NCI-H226 (cell line): ENCODE measurements at regions not wholly inside any gene's neighbourhood (a gene's known extent, or its start where the extent isn't known, plus 50 kb on each side); places are given as distances from the start of the nearest gene placed in this dataset.
A peak's percentile ranks its signal among the peaks of the same experiment; 100 is the strongest.

Experiments
- DNase-seq: peaks from one replicate; pipeline ENCODE4 v3.0.0-alpha.2; 2015

DNA sequence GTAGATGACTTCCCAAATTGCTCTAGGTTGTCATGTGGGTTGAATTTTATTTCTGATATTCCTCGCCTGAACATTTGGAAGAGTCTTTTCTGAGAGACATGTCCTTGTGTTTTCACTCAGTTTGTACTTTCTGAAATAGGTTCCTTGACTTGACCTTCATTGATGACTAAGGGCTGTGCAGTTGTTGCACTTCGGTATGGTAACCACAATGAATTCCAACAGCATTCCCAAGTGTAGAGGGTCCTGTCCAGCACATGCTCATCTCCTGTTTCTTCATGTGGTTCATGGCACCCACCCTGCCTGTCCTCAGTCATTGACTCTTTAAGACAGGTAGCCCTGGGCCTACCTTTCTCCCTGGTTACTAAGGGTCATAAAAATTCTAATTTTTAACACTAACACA, 527.8 kb downstream of the MTRR start:
- DNase-seq = no peak

DNA sequence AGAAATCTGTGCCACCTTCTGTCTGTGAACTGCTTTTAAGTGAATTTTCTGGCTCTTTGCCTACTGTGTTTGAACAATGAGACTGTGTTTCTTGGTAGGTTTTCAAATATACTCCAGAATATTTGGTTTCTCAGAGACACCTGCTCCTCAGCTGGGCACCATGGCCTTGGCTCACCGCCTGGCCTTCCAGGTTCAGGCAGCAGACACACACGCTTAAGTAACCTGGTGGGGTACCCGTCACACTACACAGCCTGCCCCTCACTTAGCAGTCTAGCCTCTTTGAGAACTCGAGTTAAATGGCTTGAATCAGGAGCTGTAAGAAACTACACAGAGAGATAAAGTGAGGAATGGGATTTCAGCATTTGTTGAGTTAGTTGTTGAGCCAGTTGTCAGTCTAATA, 530.5 kb downstream of the MTRR start:
- DNase-seq = no peak

DNA sequence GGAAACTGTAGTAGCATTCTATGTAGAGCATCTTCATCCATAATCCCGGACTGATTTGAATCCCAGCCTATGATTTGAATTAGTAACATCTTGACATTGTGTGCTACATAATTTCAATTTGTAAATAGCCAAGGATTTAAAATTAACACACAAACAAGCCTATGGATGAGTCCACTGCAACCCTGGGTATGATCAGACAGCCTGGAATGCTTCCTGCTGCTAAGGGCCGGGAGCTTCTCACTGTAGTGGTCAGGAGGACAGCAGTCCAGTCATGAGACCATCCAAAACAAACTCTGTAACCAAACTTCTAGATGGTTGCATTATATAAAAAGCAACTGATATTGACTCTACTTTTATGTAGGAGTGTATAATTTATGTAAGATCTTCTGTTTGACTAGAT, 539.3 kb downstream of the MTRR start:
- no peak for DNase-seq

DNA sequence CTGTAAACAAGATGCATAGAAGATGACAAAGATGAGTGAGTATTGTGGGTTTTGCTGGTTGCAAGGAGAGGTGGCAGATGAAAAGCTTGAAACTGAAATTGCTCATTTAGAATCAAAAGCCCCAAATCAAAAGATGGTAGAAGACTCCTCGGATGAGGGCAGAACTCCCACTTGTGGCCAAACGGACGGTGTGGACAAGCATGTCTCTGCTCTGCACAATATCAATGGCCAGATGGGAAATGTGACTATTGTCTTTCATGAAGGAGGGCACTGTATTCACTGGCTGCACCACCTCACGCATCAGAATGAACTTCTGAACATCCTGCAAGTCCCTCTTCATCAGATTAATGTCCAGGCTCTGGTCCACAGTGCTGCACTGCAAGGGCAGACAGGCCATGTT, 541.7 kb downstream of the MTRR start:
- DNase-seq = no peak

DNA sequence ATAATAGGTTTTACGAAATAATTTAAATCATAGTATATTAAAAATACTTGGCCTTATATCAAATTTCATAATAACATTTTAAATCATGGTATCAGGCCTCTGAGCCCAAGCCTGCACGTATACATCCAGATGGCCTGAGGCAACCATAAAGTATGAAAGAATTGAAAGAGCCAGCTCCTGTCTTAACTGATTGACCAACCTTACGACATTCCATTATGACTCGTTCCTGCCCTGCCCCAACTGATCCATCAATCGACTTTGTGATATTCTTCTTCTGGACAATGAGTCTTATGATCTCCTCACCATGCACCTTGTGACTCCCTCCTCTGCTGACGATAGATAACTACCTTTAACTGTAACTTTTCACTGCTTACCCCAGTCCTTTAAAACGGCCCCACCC, 545.0 kb downstream of the MTRR start:
- no peak for DNase-seq

DNA sequence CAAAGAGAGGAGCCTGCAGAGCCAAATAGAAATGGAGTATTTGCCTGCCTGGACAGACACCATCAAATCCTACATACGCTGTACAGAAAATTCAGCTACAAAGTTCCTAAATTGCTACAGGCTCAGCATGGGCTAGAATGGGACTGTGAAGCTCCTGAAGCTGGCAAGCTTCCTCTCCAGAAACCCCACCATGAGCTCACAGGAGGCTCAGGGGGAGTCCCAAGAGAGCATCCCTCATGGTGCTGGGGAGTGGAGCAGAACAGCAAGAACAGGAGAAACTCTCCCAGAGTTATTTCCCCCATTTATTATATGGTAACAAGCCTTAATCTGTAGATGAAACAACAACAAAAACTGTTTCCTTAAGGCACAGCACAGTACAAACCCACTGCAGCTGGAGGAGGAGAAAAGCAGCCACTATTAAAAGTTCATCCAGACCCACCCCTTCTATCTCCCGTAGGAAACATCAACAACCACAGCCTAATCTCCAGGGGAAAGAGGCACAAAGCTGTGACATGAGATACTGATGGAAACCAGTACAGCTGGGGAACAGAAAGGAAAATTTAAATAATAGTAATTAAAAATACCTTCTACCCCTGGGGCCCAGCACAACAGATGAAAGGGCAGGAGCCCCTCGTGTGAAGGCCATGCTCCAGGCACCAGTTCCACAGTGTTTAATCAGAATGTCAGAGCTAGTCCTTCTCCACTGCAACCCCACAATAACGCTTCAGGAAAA, 548.5 kb downstream of the MTRR start:
- no peak for DNase-seq

DNA sequence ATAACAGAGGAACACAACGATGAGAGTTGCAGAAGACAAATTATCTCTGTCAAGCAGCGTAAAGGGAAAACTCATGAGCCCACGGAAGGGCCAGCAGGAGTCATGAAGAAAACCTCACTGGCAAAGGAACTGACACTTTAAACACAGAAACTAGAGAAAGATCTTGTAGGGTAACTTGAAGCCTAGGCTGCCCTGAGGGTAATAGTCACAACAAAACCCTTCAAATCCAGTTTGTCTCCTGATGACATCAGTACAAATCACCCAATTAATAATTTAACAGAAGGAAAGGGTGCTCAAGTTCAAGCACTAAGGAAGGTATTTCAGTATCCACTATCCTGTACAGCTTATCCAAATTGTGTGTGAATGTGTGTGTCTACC, 549.1 kb downstream of the MTRR start:
- no peak for DNase-seq

DNA sequence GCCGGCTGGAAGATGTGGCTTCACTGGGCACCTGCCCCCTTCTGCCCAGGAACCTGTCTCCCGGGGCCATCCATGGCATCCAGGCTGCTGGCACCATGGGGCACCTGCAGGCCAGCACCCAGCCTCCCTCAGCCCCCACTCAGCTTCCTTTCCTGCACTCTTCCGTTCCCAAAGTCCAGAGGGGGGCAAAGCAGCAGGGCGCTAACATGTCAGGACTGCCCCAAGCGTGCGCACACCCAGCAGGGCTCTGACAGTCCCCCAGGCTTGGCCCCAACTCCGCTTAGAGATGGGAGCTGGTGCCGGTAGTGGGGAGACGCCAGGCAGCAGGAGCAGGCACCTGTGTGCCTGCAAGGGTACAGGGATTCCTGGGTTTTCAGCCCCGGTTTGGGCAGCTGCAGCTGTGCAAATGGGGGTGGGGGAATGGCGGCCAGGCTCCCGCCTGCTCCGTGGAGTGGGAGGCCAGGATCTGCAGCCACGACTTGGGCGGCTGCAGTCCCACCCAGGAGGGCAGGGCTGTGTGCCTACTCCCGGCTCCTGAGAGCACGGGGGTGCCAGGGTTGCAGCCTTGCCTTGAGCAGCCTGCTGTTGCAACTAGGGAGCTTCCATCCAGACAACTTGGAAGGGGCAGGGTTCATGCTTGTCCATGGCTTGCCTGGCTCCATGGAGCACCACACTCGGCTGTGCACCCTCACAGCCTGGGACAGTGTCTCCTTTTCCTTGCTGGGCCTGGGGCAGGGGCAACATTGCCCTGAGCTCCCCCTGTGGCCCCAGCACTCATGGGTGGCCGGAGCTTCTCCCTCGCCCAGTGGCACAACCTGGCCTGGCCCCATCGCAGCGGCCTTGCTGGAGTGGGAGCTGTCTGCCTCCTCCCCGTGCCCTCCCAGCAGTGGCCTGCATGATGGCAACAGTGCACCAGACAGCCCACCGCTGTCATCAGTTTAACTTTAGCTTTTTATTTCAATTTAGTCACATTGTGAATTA, 561.1 kb downstream of the MTRR start:
- DNase-seq = no peak

DNA sequence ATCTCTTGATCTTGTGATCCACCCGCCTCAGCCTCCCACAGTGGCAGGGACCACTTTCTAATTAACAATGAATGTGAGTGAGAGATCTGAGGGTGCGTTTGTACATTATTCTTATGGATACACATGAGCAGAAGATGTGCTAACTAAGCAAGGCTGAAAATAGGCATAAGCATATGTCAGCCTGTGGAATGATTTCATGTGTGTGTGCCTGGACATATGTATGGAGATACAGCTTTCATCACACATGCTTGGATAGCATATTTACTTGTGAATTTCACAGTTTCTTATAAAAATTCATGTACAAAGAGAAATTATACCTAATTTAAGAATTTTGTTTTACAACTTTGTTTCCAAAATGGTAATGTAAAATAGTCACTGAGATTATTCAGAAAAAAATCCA, 565.6 kb downstream of the MTRR start:
- no peak for DNase-seq

DNA sequence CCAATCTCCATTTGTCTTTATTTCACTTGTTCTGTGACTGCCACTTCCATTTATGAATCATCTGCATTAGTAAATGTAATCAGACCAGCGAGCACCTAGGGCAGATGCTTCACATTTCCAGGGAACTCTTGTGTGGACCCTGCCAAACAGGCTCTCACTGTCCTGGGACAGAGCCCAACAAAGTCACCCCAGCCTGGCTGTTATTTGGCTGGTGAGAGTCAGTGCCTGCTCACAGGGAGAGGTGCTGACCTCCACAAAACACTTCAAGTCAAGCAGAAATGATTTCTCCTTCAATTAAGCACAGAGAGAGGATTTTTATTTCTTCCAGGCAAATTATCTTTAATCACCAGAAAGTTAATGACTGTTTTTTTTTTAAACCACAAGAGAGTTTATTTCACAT, 568.0 kb downstream of the MTRR start:
- no peak for DNase-seq

DNA sequence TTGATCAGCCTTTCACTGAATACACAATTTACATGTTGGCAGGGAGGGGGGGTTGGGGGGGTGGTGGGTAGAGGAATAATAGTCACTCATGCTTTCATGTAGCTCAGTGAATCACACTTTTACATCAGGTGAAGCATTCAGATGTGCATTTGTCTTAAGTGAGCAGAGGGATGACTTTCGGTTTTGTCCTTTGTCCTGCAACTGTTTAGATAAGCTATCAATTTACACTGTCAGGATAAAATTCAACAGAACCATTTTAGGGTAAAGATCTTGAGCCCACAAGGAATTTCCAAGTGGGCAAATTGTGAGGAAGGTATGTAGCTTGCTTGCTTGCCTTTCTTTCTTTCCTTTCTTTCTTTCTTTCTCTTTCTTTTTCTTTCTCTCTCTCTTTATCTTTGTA, 576.2 kb downstream of the MTRR start:
- DNase-seq = no peak

DNA sequence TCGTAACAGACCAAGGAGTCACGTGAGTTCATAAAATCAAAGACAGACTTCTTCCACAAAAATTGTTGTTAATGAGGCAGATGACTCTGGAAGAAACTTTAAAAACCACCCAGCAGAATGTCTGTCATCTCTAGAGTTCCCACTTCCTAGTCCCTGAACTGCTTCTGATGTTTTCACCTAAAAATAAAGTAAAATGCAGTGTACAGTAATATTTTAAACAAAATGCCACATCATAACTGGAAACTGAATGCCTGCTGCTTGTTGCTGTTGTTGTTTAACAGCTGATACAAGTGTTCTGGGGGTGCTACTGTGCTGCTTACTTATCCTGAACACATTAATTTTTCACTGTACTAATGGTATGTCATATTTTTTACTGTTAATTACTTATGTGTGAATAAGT, 577.2 kb downstream of the MTRR start:
- no peak for DNase-seq

DNA sequence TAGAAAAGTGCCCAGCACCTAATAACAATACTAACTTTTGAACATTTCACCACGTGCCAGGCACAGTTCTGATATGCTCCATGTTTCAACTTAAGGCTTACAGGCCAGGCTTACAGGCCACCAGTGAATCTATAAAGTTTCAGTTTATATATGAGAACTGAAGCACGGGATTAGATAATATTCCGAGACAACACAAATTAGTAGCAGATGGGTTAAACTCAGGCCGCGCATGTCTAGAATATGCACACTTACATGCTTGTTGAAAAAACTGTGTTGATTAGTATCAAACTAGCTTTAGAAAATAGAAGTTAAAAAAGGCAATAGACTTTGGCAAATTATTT, 587.9 kb downstream of the MTRR start:
- DNase-seq = no peak

DNA sequence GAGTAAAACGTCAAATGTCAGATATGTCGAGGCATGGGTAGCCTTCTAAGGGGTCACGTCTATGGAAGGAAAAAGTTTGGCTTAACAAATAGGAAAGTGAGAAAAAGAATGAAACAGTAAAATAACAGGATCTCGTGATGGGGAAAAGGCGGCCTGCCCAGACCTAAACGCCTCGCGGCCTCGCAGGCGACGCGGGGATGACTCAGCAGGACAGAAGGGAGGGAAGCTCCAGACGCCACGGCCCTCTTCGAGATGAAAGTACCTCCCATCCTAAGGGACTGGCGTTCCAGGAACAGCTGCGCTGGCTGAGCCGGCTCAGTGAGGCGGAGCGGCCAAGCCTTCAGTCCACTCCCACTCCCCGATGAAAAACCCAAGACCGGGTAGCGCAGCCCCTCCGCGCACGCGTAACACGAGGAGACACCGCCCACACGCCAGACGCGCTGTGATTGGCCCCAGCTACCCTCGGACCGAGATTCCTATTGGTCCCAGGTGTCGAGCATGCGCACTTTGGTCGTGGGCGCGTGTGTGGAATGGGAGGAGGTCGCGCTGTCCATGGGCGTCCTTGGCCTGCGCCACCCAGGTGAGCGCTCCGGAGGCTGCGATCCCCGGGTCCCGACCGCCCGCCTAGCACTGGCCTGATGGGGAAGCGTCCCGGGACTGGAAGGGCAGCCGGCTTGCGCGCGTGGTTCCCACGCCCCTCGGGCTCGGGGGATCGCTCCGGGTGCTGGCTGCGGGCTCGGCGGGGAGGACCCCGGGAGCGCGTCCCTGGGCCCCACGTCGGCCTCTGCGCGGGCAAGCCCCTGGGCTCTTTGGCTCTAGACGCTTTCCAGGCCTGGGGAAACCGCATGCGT, 588.5 kb downstream of the MTRR start:
- peak; percentile 88 for DNase-seq

DNA sequence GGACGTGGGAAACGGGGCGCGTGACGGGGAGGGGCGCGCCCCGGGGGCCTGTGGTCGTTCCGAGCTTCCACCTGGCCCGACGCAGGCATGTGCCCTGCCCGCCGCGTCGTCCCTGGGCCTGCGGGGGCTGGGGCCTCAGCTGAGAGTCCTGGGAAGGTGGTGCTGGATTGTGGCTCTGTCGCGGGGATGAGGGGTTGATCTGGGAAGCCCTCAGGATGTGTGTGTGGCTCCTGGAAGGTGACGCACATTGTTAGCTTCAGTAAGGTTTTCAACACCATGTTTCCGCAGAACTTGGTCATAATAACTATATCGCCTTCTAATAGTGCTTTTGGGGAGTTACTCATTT, 589.1 kb downstream of the MTRR start:
- DNase-seq = peak; percentile 3

DNA sequence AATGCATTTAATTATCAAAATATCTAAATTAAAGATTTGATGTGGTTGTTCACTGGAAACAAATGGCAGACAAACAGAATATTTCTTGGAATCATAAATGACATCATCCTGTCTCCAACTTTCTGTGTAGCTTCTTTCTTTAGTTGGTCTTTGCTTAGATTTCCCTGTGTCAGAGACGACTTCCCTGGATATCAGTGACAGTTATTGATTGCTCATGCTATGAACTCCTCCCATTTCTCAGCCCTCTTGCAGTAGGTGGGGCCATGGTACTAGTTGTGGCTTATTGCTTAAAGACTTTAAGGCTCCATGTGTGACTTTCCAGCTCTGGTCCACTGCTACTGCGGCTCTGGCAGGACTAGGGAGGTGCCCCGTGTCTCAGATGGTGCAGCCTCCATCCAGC, 592.6 kb downstream of the MTRR start:
- no peak for DNase-seq

DNA sequence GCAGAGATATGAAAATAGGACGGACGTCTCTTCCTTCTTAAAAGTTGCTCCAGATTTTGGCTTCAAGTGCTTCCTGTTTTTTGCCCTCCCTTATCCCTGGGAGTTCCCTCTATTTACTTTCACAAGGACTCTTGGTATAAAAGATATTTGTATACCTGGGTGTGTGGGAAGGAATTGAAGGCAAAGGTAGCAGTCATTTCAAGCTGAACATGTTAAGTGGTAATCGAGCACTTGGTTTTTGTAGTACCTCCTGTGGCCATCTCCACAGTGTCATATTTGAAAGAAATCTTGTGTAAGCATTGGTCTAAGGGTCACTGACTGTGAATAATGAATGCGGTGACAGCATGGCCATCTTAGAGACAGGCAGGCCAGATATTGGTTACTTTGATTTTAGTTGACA, 593.6 kb downstream of the MTRR start:
- no peak for DNase-seq

DNA sequence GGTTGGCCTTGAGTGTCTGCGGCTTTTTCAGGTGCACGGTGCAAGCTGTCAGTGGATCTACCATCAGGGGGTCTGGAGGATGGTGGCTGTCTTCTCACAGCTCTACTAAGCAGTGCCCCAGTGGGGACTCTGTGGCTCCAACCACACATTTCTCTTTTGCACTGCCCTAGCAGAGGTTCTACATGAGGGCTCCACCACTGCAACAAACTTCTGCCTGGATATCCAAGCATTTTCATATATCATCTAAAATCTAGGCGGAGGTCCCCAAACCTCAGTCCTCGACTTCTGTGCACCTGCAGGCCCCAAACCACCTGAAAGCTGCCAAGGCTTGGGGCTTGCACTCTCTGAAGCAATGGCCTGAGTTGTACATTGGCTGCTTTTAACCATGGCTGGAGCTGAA, 601.5 kb downstream of the MTRR start:
- no peak for DNase-seq

DNA sequence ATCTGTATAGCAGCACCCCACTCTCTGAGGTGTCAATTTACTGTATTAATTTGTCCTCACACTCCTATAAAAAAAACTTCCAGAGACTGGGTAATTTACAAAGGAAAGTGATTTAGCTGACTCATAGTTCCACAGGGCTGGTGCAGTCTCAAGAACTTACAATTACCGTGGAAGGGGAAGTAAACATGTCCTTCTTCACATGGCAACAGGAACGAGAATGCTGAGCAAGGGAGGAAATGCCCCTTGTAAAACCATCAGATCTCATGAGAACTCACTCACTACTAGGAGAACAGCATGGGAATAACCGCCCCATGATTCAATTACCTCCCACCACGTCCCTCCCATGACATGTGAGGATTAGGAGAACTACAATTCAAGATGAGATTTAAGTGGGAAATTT, 602.6 kb downstream of the MTRR start:
- DNase-seq = no peak

DNA sequence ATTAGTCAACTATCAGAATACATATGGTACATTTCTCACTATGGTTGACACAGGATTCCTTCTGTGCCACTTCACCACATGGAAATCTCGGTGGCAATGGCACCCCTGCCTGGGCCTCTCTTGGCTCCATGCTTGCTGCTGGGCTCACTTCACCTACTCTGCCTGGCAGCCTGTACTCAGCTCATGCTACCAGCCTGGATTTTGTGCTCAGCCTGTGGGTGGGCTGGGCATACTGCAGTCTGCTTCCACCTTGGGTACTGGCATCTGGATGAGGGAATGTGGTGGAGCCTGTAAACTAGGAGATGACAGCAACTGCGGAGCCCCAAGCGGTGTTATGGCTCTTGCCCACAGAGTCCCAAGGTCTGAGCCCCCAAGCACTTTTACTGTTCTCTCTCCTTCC, 604.1 kb downstream of the MTRR start:
- DNase-seq = no peak

DNA sequence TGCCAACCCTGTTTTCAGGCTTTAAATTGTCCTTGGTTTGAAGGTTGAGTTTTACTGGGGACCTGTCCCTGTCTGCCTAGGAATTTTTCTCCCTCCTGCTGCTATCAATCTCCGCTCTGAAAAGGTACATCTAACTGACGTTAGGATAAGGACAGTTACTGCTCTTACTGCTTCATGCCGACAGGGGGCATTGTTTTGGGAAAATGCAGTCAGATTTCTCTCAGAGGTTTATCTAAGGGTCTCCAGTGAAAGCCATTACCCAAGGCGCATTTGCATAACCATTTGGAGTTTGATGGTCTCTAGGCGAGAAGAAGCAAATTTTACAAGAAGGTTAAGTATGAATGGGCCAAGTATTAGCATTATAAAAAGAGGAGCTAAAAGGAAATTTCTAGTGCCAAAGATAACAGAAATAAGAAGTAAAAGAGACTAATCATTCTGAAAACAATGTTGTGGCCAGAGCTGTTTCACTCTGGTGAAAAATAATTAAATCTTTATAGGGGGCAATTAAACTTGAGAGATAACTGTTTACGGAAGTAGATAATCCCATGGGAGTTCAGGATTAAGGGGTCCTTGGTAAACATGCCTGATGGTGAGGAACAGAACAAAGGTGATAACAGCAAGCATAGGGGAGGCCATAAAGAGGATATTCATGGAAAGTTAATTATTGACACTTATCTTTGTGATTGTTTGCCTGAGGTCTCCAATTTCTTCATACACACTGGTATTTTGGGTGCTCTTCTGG, 605.0 kb downstream of the MTRR start:
- no peak for DNase-seq

DNA sequence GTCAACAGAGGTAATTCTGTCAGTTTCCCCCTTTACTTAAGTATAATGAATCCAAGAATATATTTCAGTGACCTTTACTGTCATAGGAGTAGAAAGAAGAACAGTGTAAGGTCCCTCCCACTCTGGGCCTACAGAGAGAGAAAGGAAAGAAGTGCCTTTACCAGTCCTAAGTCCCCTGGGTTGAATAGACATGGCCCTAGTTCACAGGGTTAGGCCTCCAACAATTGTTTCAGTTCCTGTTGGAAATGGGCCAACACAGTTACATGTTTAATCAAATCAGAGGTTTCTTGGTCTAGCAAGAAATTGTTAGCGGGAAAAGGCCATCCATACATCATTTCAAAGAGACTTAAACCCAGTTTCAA, 605.6 kb downstream of the MTRR start:
- no peak for DNase-seq

DNA sequence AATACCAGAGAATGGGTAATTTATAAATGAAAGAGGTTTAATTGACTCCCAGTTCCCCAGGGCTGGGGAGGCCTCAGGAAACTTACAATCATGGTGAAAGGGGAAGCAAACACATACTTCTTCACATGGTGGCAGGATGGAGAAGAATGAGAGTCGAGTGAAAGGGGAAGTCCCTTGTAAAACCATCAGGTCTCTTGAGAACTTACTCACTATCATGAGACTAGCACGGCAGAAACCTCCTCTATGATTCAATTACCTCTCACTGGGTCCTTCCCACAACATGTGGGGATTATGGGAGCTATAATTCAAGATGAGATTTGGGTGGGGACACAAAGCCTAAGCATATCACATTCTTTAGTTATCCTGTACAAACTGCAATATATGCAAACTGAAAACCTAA, 609.4 kb downstream of the MTRR start:
- no peak for DNase-seq
